H7 (cell line): ENCODE measurements at regions not wholly inside any gene's neighbourhood (a gene's known extent, or its start where the extent isn't known, plus 50 kb on each side); places are given as distances from the start of the nearest gene placed in this dataset.
A peak's percentile ranks its signal among the peaks of the same experiment; 100 is the strongest.
"Not testable (repeated sequence)": the region's sequence is repeated elsewhere in the genome, so short reads cannot be mapped to it uniquely, and the experiment has no call there.

Experiments used
- DNase-seq: peaks from one replicate; pipeline ENCODE4 v3.0.0; 2012
- H3K27me3 ChIP-seq: 2 replicates; pipeline ENCODE4 v1.6.0; 2011; ENCODE audit warnings: mild to moderate bottlenecking, low read length; ENCODE audit not compliant: control insufficient read depth, insufficient read depth
- H3K36me3 ChIP-seq: replicated peaks from 2 replicates; pipeline ENCODE4 v1.5.1; 2011; ENCODE audit warnings: low read length; ENCODE audit not compliant: control insufficient read depth, insufficient read depth
- H3K4me3 ChIP-seq: 2 replicates; pipeline ENCODE4 v1.5.1; 2011; ENCODE audit warnings: low read depth, mild to moderate bottlenecking, control low read depth, low read length, moderate library complexity; ENCODE audit not compliant: insufficient read depth

DNA sequence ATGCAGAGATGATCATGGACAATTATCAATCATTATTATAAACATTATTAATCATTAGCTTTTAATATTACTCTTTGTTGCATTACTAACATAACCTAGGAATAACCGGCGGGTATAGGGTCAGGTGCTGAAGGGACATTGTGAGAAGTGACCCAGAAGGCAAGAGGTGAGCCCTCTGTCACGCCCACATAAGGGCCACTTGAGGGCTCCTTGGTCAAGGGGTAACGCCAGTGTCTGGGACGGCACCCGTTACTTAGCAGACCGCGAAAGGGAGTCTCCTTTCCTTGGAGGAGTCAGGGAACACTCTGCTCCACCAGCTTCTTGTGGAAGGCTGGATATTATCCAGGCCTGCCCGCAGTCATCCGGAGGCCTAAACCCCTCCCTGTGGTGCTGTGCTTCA is 145.0 kb downstream of the ARL4C start:
- not testable (repeated sequence) for H3K36me3 ChIP-seq, H3K27me3 ChIP-seq, DNase-seq, H3K4me3 ChIP-seq

DNA sequence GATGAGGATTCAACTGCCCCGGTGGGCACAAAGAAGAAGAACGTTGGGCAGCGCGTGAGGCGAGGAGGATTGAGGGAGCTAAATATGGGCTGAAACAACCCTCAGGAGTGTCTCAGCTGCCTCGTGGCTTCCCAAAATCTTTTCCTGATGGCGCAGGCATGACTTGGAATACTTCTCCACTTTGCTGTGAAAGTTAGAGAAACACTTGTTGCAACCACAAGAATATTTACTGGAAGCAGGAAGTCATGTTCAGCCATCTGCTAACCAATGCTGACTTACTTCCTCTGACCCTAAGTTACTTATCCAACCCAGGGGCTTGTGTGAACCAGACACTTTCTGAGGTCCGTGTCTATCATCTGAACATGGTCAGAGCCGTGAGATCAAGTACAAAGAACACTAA is 148.8 kb downstream of the ARL4C start:
- no peaks in the 10 kb centered on the region for H3K27me3 ChIP-seq
- H3K36me3 ChIP-seq = no peaks in the 10 kb centered on the region
- H3K4me3 ChIP-seq = no peak overlapping the region
- no peak for DNase-seq

DNA sequence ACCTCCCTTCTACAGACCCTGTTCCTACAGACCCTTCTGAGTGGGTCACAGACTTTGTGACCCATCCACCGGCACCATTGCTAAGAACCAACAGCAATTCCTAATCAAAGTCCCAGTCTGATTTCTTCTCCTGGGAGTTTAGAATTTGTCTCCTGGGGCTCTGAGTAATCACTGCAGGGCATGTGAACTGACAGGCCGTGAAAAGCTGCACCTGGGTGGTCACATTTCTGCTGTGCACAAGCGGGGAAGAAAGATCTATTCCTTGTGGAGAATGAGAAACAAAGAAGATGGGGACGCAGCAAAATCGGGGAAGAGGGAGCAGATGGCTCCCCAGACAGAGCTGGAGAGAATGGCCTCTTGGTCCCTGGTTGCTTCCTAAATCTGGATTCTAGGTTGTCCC is 151.0 kb downstream of the ARL4C start:
- H3K4me3 ChIP-seq = no peak overlapping the region
- H3K36me3 ChIP-seq = no peaks in the 10 kb centered on the region
- no peak for DNase-seq
- no peaks in the 10 kb centered on the region for H3K27me3 ChIP-seq

DNA sequence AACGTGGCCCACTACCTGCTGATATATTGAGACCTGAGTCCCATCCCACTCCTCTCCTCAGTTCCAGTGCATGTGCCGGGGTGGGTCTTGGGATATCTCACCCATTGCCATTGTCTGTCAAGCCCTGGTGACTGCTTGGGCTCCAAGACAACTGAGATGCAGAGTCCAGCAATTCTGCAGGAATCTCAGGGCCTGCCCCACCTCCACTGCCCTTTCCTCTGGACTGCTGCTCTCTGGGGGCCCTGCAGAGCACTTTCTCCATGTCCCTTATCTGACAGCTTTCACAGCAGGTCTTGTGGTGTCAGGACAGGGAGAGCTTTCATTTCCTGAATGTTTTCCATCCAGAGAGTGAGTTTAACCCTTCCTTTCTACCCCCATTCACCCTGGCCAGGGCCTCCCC is 152.9 kb downstream of the ARL4C start:
- DNase-seq = no peak
- Histone ChIP-seq H3K27me3 (no peaks in the 10 kb centered on the region), H3K36me3 (no peaks in the 10 kb centered on the region), H3K4me3 (no peak overlapping the region)

DNA sequence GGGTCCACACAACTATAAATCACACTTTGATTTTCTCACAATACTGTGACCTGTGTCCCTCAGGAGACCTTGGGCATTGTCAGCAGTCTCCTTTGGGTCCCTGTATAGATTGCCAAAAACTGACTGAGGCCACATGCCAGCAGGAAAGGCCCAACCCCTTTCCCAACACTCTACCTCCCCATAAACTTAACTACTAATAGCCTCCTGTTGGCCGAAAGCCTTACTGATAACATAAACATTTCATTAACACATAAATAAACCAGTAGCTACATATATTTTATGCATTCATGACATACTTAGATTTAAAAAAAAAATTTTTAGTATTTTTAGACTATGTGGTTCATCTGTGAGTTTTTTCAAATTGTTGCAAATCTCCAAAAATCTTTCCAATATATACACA is 153.5 kb downstream of the ARL4C start:
- Histone ChIP-seq H3K4me3 (no peak overlapping the region), H3K36me3 (no peaks in the 10 kb centered on the region), H3K27me3 (no peaks in the 10 kb centered on the region)
- no peak for DNase-seq

GRCh38 chr2:234341306-234341985 is 155.4 kb downstream of the ARL4C start:
- no peaks in the 10 kb centered on the region for H3K27me3 ChIP-seq
- no peak for DNase-seq
- H3K36me3 ChIP-seq = no peaks in the 10 kb centered on the region
- H3K4me3 ChIP-seq = no peak overlapping the region

GRCh38 chr2:234339501-234339900 is 157.4 kb downstream of the ARL4C start:
- Histone ChIP-seq H3K4me3 (no peak overlapping the region), H3K36me3 (no peaks in the 10 kb centered on the region), H3K27me3 (no peaks in the 10 kb centered on the region)
- DNase-seq = no peak

- DNase-seq = no peak
These were observed 157.9 kb downstream of the ARL4C start for GRCh38 chr2:234339011-234339410.

DNA sequence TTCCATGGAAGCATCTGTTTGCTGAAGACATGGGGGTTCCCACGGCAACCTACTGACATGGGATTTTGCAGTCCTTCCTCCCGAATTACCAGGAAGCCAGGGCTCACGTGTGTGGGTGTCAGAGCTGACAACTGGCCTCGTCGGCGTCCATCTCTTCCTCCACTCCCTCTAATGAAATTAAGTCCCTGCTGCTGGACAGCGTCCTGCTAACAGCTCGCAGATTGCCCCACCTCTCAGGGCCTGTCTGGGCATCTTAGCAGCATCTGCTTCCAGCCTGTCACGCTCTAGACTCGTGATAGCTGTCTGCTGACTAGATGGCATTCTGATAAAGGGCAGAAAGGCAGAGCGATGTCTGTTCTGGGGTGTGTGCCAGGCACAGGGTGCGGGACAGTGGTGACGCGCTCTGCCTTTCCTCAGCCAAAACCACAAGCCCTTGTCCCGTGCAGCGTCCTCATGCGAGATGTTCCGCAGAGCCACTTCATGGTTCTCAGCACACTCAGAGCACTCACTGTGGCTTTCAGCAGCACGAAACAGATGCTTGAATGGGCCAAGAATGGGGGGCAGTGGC is 161.1 kb downstream of the ARL4C start:
- Histone ChIP-seq H3K36me3 (no peaks in the 10 kb centered on the region), H3K27me3 (no peaks in the 10 kb centered on the region), H3K4me3 (no peak overlapping the region)
- DNase-seq = no peak

More at GRCh38 chr2:234339011-234339410, 157.9 kb downstream of the ARL4C start:
- no peaks in the 10 kb centered on the region for H3K27me3 ChIP-seq
- H3K4me3 ChIP-seq = no peak overlapping the region
- no peaks in the 10 kb centered on the region for H3K36me3 ChIP-seq

DNA sequence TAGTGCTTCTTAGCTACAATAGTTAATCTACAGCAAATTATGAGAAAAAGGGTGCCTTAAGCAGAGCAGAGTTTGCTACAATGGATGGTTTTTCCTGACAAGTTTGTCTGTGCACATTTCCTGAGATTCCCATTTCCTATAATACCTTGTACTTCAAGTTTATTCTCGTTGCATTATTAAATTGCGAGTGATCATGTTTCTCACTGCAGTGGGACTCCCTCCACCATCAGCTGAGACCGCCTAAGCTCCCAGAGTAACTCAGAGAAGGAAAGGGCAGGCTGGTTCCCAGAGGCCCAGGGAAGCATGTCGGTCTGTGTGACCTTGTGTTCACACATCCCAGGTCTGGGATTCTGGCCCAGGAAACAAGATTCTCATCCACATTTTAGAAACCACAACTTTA is 162.1 kb downstream of the ARL4C start:
- Histone ChIP-seq H3K27me3 (no peaks in the 10 kb centered on the region), H3K4me3 (no peak overlapping the region), H3K36me3 (no peaks in the 10 kb centered on the region)
- DNase-seq = no peak

DNA sequence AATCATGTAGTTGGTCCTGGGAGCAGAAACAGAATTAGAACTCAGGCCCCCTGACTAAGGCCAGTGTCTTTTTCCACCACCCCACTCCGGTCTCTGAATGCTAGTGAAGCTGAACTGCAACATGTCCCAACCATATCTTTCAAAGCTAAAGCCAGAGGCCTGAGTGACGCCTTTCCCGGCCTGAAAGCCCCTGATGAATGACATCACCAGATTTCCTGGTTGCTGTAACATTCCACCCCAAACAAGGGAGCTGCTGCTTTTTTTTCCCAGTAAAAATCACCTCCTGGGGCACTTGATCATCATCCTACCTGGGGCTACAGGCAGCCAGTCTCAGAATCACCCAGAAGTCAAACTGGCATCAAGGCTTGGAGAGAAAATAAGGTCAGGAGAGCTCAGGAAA is 162.7 kb downstream of the ARL4C start:
- H3K27me3 ChIP-seq = no peaks in the 10 kb centered on the region
- no peaks in the 10 kb centered on the region for H3K36me3 ChIP-seq
- DNase-seq = peak; percentile 57
- no peak overlapping the region for H3K4me3 ChIP-seq

DNA sequence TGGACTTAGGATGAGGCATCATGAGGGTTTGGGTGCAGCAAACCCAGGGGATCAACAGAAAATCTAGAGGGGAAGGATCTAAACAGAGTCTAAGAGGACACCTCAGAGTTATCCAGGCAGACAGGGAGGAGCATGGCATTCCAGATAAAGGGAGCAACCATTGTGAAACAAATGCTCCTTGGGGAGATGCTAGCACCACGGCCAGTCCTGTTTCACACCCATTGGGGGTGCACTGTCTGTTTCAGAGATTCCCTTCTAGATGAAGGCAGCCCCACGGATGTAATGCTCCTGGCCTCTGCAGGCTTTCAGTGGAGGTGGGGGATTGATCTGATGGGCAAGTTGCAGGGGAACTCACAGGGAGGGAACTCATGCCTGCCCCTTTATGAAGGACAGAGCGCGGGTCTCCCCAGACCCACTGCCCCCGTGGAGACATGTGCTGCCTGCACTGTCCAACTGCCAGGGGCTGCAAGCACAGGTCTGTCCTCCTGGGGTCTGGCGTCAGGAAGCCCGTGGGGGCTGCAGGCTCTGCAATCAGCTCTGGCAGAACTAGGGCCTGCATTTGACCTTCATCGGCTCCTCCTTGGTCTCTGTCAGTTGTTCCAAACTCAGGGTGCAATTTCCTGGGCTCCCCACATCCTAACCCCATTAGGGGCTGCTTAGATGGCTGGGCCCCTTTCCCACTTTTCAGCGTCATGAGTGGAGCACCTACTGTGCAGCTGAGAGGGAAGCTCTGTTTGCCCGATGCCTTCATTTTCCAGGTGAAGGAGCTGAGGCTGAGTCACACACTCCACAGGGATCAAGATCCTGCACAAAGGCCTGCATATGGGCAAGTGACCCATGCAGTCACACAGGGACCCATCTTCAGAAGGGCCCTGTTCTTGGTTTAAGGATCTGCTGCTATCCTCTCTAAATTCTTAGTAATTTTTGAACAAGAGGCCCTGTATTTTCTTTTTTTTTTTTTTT is 163.4 kb downstream of the ARL4C start:
- Histone ChIP-seq H3K4me3 (no peak overlapping the region), H3K36me3 (no peaks in the 10 kb centered on the region), H3K27me3 (no peaks in the 10 kb centered on the region)
- peak; percentile 32 for DNase-seq

DNA sequence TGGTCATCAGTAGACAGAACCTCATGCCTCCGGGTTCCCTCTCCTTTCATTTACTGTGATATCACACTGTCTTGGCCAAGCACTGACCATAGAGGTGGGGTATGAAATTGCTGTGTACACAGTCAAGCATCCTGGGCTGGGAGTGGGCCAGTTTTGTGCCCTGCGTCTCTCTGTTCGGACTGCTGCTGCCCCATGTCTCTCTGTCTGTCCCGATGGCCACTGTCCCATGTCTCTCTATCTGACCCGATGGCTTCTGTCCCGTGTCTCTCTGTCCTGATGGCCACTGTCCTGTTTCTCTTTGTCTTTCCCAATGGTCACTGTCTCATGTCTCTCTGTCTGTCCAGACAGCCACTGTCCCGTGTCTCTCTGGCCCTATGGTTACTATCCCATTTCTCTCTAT is 164.9 kb downstream of the ARL4C start:
- Histone ChIP-seq H3K27me3 (no peaks in the 10 kb centered on the region), H3K4me3 (no peak overlapping the region), H3K36me3 (no peaks in the 10 kb centered on the region)
- no peak for DNase-seq

GRCh38 chr2:234331566-234331965 is 165.3 kb downstream of the ARL4C start:
- no peak overlapping the region for H3K4me3 ChIP-seq
- no peak for DNase-seq
- H3K27me3 ChIP-seq = no peaks in the 10 kb centered on the region
- H3K36me3 ChIP-seq = no peaks in the 10 kb centered on the region

GRCh38 chr2:234330902-234331301 is 166.0 kb downstream of the ARL4C start:
- Histone ChIP-seq H3K27me3 (no peaks in the 10 kb centered on the region), H3K4me3 (no peak overlapping the region)
- peak; percentile 54 for DNase-seq

More at GRCh38 chr2:234330902-234331301, 166.0 kb downstream of the ARL4C start:
- no peaks in the 10 kb centered on the region for H3K36me3 ChIP-seq
